ENCODE measurements at regions not wholly inside any gene's neighbourhood (a gene's known extent, or its start where the extent isn't known, plus 50 kb on each side); places are given as distances from the start of the nearest gene placed in this dataset.

- no peak for TF ChIP-seq REST (IDR thresholded peaks at IDR 0.05)
- TF ChIP-seq HNF4A (conservative IDR thresholded peaks at IDR 0.05) = no peak
- no peak for TF ChIP-seq SP1 (IDR thresholded peaks at IDR 0.05)
- TF ChIP-seq CTCF (IDR thresholded peaks at IDR 0.05; ENCODE audit: low read depth, low read length, missing input control) = no peak
- no peak for TF ChIP-seq YY1 (IDR thresholded peaks at IDR 0.05)
- no peak for TF ChIP-seq RAD21 (IDR thresholded peaks at IDR 0.05)
- no peak for TF ChIP-seq GABPA (IDR thresholded peaks at IDR 0.05 in 1 of 2, conservative IDR thresholded peaks at IDR 0.05 in 1 of 2)
- TF ChIP-seq MAX (IDR thresholded peaks at IDR 0.05) = no peak
- no peak for TF ChIP-seq EGR1 (IDR thresholded peaks at IDR 0.05; ENCODE audit: low read depth in 2 of 2)
- TF ChIP-seq NR2F2 (IDR thresholded peaks at IDR 0.05) = no peak
- no peak for TF ChIP-seq ZBTB33 (IDR thresholded peaks at IDR 0.05)
Measured at GRCh38 chr18:41845563-41845962, 109.5 kb upstream of the PIK3C3 start.

Measured in liver (tissue), 3 donors.